Neutrophil (primary cell): ENCODE measurements at regions not wholly inside any gene's neighbourhood (a gene's known extent, or its start where the extent isn't known, plus 50 kb on each side); places are given as distances from the start of the nearest gene placed in this dataset.

Source experiments
- H3K27ac ChIP-seq: fragments of 200-600 bp; sonication (generic); 2 replicates; pipeline ENCODE4 v1.5.1; 2016; ENCODE audit warnings: mild to moderate bottlenecking, moderate library complexity
- H3K27me3 ChIP-seq: fragments of 200-600 bp; sonication (generic); 2 replicates; pipeline ENCODE4 v1.6.0; 2016; ENCODE audit warnings: mild to moderate bottlenecking
- H3K36me3 ChIP-seq: fragments of 200-600 bp; sonication (generic); 2 replicates; pipeline ENCODE4 v1.5.1; 2017
- H3K4me1 ChIP-seq, 2 experiments: fragments of 200-600 bp in 1 of 2; sonication (generic) in 1 of 2; 1 replicate in 1 of 2; 2 replicates in 1 of 2; pipeline versions ENCODE4 v1.5.1 to v1.6.1; 2013 to 2016; ENCODE audit warnings: low read depth in 1 of 2, low read length in 1 of 2, mild to moderate bottlenecking in 1 of 2, moderate library complexity in 1 of 2; ENCODE audit not compliant: control insufficient read depth in 1 of 2, insufficient read depth in 1 of 2
- H3K4me3 ChIP-seq, 2 experiments: fragments of 200-600 bp in 1 of 2; sonication (generic) in 1 of 2; 1 replicate in 1 of 2; 2 replicates in 1 of 2; pipeline ENCODE4 v1.5.1; 2013 to 2016; ENCODE audit warnings: low read depth in 1 of 2, low read length in 1 of 2, mild to moderate bottlenecking in 1 of 2, moderate library complexity in 1 of 2
- H3K9me3 ChIP-seq: fragments of 200-600 bp; sonication (generic); 2 replicates; pipeline ENCODE4 v1.5.1; 2016
- CTCF ChIP-seq: fragments of 200-600 bp; sonication (generic); IDR thresholded peaks from 2 replicates; pipeline ENCODE4 v1.5.1; 2016; ENCODE audit warnings: antibody characterized with exemption

- TF ChIP-seq CTCF = no peak
- Histone ChIP-seq H3K4me3 (no peak overlapping the region), H3K27me3 (no peaks in the 10 kb centered on the region), H3K4me1 (no peaks in the 10 kb centered on the region), H3K27ac (no peak overlapping the region), H3K36me3 (no peaks in the 10 kb centered on the region), H3K9me3 (no peaks in the 10 kb centered on the region)
Observed at GRCh38 chr10:21308018-21308417, 217.5 kb downstream of the SKIDA1 start.

GRCh38 chr10:21304608-21305007 lies 220.9 kb downstream of the SKIDA1 start:
- TF ChIP-seq CTCF = no peak
- no peaks in the 10 kb centered on the region for H3K36me3 ChIP-seq
- no peaks in the 10 kb centered on the region for H3K9me3 ChIP-seq
- no peak overlapping the region for H3K4me3 ChIP-seq
- H3K27ac ChIP-seq = no peak overlapping the region
- H3K4me1 ChIP-seq = no peaks in the 10 kb centered on the region
- no peaks in the 10 kb centered on the region for H3K27me3 ChIP-seq

GRCh38 chr10:21304198-21304597 lies 221.3 kb downstream of the SKIDA1 start:
- Histone ChIP-seq H3K27ac (no peak overlapping the region), H3K27me3 (no peaks in the 10 kb centered on the region), H3K9me3 (no peaks in the 10 kb centered on the region), H3K4me1 (no peaks in the 10 kb centered on the region), H3K36me3 (no peaks in the 10 kb centered on the region), H3K4me3 (no peak overlapping the region)
- TF ChIP-seq CTCF = no peak

- H3K9me3 ChIP-seq = no peaks in the 10 kb centered on the region
- H3K4me3 ChIP-seq = no peak overlapping the region
- no peaks in the 10 kb centered on the region for H3K36me3 ChIP-seq
- TF ChIP-seq CTCF = no peak
- no peaks in the 10 kb centered on the region for H3K4me1 ChIP-seq
- no peak overlapping the region for H3K27ac ChIP-seq
- no peaks in the 10 kb centered on the region for H3K27me3 ChIP-seq
Observed at GRCh38 chr10:21300551-21300950, 224.9 kb downstream of the SKIDA1 start.

- H3K36me3 ChIP-seq = no peaks in the 10 kb centered on the region
- TF ChIP-seq CTCF = no peak
- no peaks in the 10 kb centered on the region for H3K27me3 ChIP-seq
- H3K27ac ChIP-seq = no peak overlapping the region
- H3K9me3 ChIP-seq = no peaks in the 10 kb centered on the region
- H3K4me1 ChIP-seq = no peaks in the 10 kb centered on the region
- no peak overlapping the region for H3K4me3 ChIP-seq
Observed at GRCh38 chr10:21299330-21299729, 226.2 kb downstream of the SKIDA1 start.

- Histone ChIP-seq H3K4me1 (no peaks in the 10 kb centered on the region), H3K27me3 (peaks cover 1% of the 10 kb centered on the region), H3K36me3 (no peaks in the 10 kb centered on the region), H3K27ac (no peak overlapping the region), H3K4me3 (no peak overlapping the region), H3K9me3 (no peaks in the 10 kb centered on the region)
- TF ChIP-seq CTCF = no peak
Observed at GRCh38 chr10:21298701-21299100, 226.8 kb downstream of the SKIDA1 start.
